ENCODE measurements at regions not wholly inside any gene's neighbourhood (a gene's known extent, or its start where the extent isn't known, plus 50 kb on each side); places are given as distances from the start of the nearest gene placed in this dataset.

GRCh38 chr4:181645489-181645888 is 597.7 kb upstream of the TENM3 start:
- DNase-seq: no peak

GRCh38 chr4:181646864-181647263 is 596.3 kb upstream of the TENM3 start:
- no peak for DNase-seq

- DNase-seq: no peak
Observed at GRCh38 chr4:181647396-181648147, 595.6 kb upstream of the TENM3 start.

- DNase-seq: no peak
Observed at GRCh38 chr4:181650033-181650825, 593.0 kb upstream of the TENM3 start.

GRCh38 chr4:181656748-181657147 is 586.5 kb upstream of the TENM3 start:
- DNase-seq: no peak

- DNase-seq: no peak
Observed at GRCh38 chr4:181659202-181659601, 584.0 kb upstream of the TENM3 start.

- DNase-seq: no peak
Observed at GRCh38 chr4:181659876-181660275, 583.3 kb upstream of the TENM3 start.

GRCh38 chr4:181661090-181661489 is 582.1 kb upstream of the TENM3 start:
- DNase-seq: no peak

- no peak for DNase-seq
Observed at GRCh38 chr4:181661923-181662322, 581.3 kb upstream of the TENM3 start.

GRCh38 chr4:181662383-181662782 is 580.8 kb upstream of the TENM3 start:
- no peak for DNase-seq

- DNase-seq: no peak
Observed at GRCh38 chr4:181670506-181670905, 572.7 kb upstream of the TENM3 start.

GRCh38 chr4:181671672-181672071 is 571.5 kb upstream of the TENM3 start:
- no peak for DNase-seq

GRCh38 chr4:181672751-181673150 is 570.5 kb upstream of the TENM3 start:
- DNase-seq: no peak

GRCh38 chr4:181674315-181674875 is 568.8 kb upstream of the TENM3 start:
- DNase-seq: no peak

- no peak for DNase-seq
Observed at GRCh38 chr4:181676546-181676945, 566.7 kb upstream of the TENM3 start.

GRCh38 chr4:181677201-181677600 is 566.0 kb upstream of the TENM3 start:
- no peak for DNase-seq

- DNase-seq: no peak
Observed at GRCh38 chr4:181677621-181678020, 565.6 kb upstream of the TENM3 start.

- DNase-seq: no peak
Observed at GRCh38 chr4:181679754-181680153, 563.4 kb upstream of the TENM3 start.

- no peak for DNase-seq
Observed at GRCh38 chr4:181682367-181683047, 560.7 kb upstream of the TENM3 start.

GRCh38 chr4:181684310-181684709 is 558.9 kb upstream of the TENM3 start:
- DNase-seq: no peak

- DNase-seq: no peak
Observed at GRCh38 chr4:181685461-181685860, 557.7 kb upstream of the TENM3 start.

- no peak for DNase-seq
Observed at GRCh38 chr4:181685911-181686310, 557.3 kb upstream of the TENM3 start.

GRCh38 chr4:181687116-181687515 is 556.1 kb upstream of the TENM3 start:
- DNase-seq: no peak

All from activated CD4-positive, alpha-beta T cell treated with anti-CD3 and anti-CD28 coated beads, Interleukin-2, amount 50 U/mL, for 48 hours (primary cell).